HG02870 (cell line): ENCODE measurements at regions not wholly inside any gene's neighbourhood (a gene's known extent, or its start where the extent isn't known, plus 50 kb on each side); places are given as distances from the start of the nearest gene placed in this dataset.
"Not testable (repeated sequence)": the region's sequence is repeated elsewhere in the genome, so short reads cannot be mapped to it uniquely, and the experiment has no call there.

Experiments
- ATAC-seq: cut with Tn5 transposase; IDR thresholded peaks from one replicate; pipeline ENCODE4 v1.9.1; 2021; ENCODE audit warnings: mild to moderate bottlenecking, moderate library complexity; ENCODE audit not compliant: unreplicated experiment

DNA sequence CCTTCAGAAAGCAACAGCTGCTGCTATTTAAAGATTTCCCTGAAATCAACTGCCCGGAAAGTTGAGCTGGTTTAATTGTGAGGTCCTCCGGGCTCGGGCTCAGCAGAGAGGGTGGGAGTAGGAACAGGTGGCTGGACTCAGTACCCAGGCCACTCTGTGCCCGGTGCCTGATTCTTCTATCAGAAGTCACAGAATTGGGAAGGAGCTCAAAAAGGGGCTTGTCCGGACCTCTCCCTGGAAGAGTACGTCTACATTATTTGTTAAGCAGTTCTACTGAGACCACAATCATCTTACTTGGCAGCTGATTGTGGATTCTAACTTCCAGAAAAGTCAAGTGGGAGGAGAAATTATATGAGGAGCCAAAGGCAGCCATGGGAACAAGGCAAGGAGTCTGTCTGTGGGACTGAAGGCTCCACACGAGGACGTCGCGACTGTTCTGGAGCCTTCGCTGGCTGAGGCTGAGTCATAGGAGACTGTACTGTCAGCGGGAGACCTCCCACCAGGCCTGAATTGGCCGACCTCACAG lies 91.7 kb upstream of the ANKRD10 start:
- no peak for ATAC-seq

DNA sequence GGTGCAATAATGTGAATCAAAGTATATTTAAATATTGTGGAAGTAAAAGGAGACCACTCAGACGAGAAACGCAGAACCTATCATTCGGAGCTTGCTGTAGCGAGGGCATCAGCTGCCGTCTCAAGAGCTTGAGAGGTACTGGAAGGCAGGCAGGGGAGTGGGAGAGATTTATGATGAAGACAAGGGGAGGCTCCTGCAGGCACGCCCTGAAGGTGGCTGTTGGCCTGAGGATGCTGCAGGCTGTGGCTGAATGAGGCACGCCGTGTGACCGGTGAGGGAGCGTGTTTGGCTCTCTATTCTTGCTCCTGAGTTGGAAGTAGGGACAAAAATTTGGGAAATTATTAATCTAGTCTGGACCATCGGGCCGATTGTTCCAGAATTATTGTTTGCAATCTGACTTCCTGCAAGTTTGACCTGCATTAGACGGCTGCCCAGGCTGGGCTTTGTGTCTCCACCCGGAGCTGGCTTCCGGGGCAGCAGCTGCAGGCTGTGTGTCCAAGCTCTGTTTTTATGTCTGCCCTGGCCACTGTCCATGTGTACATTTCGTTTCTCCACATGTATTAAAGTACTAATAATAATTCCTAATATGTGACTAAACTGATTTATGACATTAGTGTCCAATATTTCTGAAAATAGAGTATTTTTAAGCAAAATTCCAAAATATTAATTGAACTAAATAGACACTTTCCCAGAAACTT lies 91.1 kb upstream of the ANKRD10 start:
- no peak for ATAC-seq

DNA sequence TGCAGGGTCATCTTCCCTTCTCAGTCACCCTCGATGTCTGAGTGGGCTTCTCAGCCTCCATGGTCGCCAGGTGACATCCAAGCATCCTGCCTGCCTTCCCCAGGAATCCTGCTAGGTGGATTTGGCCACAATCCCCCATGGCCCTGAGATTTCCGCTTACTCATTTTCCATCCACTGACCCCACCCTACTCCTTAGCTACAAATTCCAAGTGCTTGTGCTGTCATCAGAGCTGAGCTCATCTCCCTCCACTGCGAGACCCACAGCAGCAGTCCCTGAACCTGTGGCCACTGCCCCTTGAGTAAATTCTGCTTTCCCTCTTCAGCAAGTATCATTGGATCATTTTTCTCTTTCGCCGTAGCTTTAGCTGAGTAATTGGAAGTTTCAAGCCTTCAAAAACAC lies 90.5 kb upstream of the ANKRD10 start:
- ATAC-seq = no peak

DNA sequence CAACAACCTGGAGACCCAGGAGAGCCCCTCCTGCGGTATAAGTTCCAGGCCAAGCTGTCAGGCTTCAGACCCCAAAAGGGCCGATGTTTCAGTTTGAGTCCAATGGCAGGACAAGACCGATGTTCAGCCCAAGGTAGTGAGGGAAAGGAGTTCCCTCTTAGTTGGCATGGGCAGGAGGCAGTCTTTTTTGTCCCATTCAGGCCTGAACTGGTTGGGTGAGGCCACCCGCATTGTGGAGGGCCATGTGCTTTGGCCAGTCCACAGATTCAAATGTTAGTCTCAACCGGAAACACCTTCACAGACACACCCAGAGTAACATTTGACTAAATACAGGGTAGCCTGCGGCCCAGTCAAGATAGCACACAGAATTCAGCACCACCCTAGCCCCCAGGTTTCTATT lies 89.6 kb upstream of the ANKRD10 start:
- no peak for ATAC-seq

DNA sequence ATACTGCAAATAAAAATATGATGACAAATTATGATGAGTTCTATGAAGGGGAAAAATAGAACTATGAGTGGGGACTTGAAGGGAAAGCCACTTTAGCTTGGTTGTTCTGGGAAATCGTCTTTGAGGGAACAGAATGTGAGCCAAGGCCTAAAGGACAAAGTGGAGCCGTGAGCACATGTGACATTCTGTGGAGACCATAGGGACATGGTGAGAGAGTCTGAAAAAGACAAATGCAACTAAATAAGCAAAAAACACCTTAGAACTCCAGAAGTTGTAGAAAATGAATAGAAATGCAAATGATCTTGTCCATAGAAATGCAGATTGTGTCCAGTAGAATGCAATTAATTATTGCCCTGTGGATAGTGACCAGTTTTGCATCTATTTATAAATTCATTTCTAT lies 86.8 kb upstream of the ANKRD10 start:
- no peak for ATAC-seq

DNA sequence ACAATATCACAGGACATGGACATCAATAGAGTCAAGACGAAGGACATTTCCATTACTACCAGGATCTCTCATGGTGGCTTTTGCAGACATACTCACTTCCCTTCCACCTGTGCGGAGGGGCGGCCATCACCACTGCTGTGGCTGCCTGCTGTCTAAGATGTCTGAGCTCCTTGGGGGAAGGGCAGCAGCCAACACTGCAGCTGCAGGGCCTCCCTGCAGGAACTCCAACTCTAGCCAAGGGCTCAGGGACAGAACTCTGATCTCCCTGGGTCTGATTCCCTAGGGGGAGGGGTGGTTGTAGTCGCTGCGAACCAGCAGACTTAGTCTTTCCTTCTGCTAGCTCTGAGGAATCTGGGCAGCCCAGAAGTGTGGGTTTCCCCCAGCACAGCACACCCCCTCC lies 78.9 kb upstream of the ANKRD10 start:
- ATAC-seq = no peak

DNA sequence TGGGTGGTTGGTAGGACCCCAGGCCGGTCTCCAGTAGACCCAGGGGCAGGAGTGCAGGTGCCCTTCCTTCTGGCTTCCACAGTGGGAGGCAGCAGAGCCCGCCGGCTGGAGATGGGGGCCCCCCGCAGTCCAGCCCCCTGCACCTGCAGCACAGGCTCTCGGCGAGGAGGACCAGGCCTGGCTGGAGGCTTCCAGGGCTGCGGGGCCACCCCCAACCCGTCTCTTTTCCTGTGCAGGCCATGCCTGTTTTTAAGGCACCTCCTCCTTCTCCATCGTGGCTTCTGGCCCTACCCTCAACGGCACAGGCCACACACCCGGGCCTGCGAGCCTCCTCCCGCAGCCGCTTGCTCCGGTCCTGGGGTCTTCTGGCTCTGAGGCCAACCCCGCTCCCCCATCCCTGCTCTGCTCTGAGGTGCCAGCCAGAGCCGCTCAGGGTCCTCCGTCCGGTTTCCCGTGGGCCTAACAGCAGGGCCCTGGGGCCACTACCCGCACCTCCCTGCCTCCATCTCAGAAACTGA lies 77.2 kb upstream of the ANKRD10 start:
- ATAC-seq = no peak

DNA sequence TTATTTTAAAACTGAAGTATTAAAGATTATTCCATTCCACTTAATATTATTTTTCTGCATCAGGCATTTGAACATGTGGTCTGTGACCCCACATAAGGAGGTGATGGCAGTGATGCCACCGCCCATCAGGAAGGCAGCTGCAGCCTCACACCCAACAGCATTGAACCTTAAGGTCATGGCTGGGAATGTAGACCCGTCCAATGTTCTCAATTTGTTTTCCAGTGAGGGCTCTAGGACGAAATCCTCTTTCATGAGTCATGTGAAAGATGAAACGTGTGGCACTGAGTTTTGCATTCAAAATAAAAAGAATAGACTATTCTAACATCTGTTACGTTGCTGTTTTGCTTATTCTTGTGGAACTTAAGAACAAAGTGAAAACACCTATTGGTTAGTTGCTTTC lies 74.5 kb upstream of the ANKRD10 start:
- ATAC-seq = no peak

DNA sequence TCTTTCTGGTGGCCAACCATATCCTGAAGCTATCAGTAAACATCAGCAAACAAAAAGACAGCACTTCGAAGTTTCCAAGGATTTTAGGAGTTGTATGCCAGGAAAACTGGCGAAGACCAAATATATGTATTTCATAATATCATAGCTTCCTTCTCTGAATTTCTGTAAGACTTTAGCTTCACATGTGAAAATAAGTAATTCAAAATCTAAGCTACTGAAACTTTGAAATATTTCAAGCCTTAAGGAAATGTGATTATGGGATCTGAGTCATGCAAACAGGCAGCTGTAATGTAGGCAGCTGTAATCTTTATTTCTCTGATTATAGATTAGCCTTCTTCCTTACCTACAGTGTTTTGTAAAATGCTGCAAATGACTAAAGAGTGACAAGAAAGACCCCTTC lies 70.7 kb upstream of the ANKRD10 start:
- no peak for ATAC-seq

DNA sequence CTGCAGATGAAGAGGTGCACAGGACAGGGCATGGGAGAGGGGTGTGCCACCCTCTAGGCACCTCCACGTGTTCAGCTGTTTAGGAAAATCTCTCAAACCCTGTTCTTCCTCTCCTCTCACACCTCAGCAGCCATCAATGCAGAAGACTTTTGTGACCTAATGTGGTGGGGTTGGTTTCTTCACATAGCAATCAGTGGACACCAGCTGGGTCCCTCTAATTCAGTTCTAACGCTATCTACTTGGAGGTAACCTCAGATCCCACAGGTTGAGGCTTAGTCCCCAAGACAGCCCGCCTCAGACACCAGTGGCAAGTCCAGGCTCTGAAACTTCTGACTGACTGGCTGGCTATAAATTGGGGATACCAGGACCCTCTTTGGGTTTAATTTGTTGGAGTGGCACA lies 69.9 kb upstream of the ANKRD10 start:
- ATAC-seq = no peak

DNA sequence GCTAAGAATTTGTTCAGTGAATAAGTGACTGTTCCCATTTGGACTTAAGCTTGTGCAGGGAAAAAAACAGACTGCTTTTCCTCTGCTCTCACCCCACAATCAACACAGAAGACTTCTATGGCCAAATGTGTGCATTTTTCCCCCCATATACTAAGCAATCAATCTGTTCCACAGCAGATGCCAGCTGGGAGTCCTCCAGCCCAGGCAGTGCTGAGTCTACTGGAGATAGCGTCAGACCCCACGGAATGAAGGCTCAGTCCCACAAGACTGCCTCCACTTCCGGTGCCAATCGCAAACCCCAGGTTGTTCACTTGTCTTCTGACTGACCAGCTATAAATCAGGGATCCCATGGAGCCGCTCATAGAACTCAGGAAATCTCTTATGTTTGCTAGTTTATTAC lies 69.5 kb upstream of the ANKRD10 start:
- ATAC-seq = no peak

DNA sequence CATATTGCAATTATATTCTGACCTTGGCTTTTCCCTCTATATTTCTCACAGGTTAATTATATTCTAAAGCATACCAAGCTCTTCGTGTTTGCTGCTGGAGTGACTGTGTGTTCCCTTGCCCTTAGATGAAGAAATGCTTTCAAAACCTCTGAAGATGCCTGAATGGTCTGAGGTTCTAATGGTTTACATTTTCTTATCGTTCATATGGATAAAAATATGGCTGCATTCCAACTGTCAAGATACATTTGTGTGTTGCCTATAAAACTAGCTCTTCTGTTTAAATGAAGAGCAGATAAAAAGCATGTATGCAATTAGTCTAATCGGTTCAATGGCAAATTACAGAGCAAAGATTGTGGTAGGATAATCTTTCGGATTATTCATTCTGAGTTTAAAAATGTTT lies 68.4 kb upstream of the ANKRD10 start:
- ATAC-seq = no peak

DNA sequence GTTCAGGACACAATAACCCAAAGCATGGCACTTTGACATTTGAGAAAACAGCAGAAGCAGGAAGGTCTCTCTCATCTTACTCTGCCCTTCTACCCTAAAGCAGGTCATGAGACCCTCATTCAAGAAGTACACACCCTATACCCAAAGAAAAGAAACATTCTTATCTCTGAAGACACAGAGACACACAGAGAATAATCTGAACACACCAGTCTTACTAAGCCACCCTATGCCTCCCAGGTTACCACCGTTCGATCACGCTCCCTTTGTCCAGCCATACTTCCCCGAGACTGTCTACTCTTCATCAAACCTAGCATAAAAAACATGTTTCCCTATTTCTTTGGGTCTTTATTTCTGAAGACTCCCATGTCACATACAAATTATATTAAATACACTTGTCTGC lies 66.5 kb upstream of the ANKRD10 start:
- ATAC-seq = no peak

DNA sequence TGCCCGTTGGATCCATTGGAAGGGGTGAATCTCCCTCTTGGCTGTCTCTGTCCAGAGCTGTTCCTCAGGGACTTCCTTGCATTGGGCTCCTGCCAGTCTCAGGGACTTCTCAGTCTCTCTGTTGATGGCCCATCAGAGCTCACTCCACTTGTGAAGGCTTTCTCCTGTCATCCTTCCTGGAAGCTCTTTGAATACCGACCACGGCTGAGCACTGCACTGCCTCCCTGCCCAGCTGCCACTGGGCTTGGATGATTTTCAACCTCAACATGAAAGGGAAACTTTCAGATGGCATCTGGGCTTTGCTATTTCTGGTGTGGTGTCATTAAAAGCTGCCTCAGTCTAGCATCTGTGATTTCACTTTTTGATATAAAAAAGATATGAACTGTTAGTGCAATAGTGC lies 66.1 kb upstream of the ANKRD10 start:
- no peak for ATAC-seq

DNA sequence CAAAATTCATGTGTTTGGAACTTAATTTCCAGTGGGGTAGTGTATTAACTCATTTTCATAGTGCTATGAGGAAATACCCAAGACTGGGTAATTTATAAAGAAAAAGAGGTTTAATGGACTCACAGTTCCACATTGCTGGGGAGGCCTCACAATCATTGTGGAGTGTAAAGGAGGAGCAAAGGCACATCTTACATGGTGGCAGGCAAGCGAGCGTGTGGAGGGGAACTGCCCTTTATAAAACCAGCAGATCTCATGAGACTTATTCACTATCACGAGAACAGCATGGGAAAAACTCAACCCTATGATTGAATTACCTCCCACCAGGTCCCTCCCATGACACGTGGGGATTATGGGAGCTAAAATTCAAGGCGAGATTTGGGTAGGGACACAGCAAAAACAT lies 64.3 kb upstream of the ANKRD10 start:
- ATAC-seq = not testable (repeated sequence)

DNA sequence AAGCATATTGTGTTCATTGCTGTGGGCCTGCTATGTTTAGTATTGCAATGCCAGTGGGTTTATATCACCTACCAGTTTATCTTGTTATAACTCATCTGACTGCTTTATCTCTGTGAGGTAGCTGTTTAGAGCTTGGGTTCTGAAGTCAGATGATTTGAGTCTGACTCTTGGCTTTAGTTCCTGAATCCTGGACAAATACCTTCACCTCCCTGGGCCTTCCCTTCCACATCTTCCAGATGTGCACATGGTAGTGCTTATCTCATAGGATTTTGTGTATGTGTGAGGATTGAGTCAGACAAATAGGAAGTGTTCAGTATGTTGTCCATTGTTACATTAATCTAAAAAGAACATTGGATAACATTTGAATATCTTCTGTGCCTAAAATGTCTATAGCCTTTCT lies 63.5 kb upstream of the ANKRD10 start:
- no peak for ATAC-seq

DNA sequence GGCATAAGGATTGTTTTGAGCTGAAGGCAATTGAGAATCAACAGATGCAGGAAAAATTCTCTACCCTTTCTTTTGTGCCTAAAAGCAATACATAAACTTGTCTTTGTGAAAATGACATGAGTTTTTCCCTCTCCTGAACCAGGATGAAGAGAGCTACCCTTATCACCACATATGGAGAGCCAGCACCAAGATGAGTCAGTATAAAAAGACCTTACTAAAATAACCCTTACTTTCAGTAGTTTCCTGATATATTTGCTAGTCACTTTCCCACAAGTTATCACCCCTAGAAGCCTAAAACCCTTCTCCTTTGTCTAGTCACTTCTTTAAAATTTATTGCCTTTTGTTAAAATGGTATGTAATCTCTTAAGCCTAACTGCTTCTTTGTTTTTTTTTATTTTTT lies 61.9 kb upstream of the ANKRD10 start:
- ATAC-seq = no peak

DNA sequence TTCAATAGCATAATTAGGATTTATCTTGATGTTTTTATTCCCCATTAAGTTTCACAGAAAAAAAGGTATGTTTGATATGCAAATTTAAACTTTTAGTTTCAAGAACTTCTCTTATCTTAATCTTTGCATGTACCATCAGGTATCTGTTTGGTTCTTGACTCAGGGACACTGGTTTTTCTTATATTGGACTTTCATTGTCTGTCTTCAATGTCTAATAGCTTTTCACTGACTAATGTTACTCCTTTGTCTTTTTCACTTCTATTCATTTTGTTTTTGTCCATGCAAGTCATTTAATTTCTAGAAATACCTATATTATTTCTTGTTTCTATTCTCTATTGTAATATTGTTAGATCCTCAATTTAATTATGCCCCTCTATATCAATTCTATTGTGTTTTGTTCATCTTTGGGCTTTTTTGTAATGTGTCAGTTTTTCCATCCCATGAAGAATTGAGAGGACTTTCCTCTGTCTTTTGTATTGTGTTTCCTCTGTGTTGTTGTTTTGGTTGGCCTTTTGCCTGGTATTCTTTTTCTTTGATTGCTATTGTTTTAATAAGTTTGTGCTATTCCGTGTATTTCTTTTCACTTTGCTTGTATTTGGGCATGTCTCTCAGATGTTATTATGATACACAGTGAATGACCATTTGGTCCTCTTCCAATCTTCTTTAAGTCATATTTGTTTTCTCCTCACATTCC lies 58.3 kb upstream of the ANKRD10 start:
- ATAC-seq = no peak

DNA sequence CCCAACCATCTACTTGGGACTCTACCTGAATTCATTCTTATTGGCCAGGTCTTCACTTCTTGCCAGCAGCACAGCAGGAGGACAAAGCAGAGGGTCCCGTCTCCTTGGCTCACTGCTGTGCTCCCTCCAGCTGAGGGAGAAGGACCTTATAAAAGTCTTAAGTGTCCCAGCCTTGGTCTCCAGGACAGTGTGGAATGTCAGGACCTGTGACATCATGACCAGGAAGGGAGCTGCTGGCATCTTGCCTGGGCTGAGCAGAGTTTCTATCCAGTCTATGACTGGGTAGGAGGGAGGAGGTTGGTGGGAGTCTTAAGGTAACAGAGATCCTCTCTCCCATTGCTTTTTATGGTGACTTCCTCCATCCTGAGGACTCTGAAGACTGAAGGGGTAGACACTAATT lies 56.6 kb upstream of the ANKRD10 start:
- ATAC-seq = no peak

DNA sequence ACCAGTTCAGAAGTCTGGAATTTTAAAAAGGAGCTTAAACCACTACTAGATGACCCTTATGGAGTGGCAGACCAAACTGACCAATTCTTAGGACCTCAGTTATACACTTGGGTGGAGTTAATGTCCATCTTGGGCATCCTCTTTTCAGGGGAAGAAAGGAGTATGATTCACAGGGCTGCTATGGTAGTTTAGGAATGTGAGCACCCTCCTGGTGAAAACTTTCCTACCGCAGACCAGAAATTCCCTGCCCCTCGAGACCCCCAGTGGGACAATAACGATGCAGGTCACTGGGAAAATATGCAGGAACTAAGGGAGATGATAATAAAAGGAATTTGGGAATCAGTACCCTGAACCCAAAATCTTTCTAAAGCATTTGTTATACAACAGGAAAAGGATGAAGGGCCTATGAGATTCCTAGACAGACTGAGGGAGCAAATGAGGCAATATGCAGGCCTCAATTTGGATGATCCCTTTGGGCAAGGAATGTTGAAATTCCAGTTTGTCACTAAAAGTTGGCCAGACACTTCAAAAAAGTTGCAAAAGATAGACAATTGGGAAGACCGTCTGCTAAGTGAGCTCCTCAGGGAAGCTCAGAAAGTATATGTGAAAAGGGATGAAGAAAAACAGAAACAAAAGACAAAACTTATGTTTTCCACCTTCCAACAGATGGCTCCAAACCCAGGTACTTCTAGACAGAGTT lies 52.4 kb upstream of the ANKRD10 start:
- ATAC-seq = not testable (repeated sequence)

DNA sequence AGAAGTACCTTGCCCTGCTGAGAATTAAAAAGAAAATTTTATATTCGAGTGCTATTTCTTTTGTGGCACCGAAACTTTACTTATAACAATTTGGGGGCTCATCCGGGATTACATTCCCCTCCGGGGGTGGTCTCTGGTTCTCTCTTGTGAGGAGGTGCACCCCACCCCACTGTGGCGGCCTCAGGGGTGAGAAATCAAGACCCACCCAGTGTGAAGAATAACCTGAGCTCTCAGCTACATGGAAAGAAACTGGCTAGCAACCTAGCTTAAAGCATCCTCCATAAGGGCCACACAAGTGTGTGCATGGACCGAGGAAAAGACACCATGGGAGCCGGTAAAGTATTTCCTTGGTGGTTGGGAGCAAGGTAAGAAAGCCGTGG lies 50.9 kb upstream of the ANKRD10 start:
- no peak for ATAC-seq
